CD4-positive, alpha-beta T cell (primary cell): ENCODE measurements at regions not wholly inside any gene's neighbourhood (a gene's known extent, or its start where the extent isn't known, plus 50 kb on each side); places are given as distances from the start of the nearest gene placed in this dataset.

Experiments used
- ATAC-seq: fragments of 200-7000 bp; cut with Tn5 transposase; one replicate; pipeline ENCODE4 v1.10.0; 2022; ENCODE audit warnings: mild to moderate bottlenecking; ENCODE audit not compliant: poor library complexity
- CTCF ChIA-PET: fragments of 350-600 bp; sonication (Branson Sonifier 250); formaldehyde crosslinking; loops from one replicate; lab custom pipeline; 2021; ENCODE audit warnings: antibody characterized with exemption, inconsistent platforms; lab: Charles Lee
- POLR2A ChIA-PET: fragments of 350-600 bp; sonication (Branson Sonifier 250); formaldehyde crosslinking; loops from one replicate; lab custom pipeline; 2021; ENCODE audit warnings: antibody characterized with exemption, inconsistent platforms; lab: Charles Lee
- DNase-seq, 14 experiments: peaks; one replicate each; pipeline ENCODE4 v3.0.0-alpha.2; 2013 to 2020; ENCODE audit warnings: mixed read lengths in 2 of 14
- H3K27ac ChIP-seq, 2 donors: one replicate each; pipeline versions ENCODE4 v1.5.1 to v1.7.0; 2013; ENCODE audit warnings: low read length in 2 of 2, low read depth in 1 of 2, mild to moderate bottlenecking in 1 of 2
- H3K27me3 ChIP-seq, 2 experiments: 1 replicate in 1 of 2; 2 replicates in 1 of 2; pipeline versions ENCODE4 v1.6.1 to v1.7.0; 2013; ENCODE audit warnings: low read length in 2 of 2, control low read depth in 1 of 2, mild to moderate bottlenecking in 1 of 2, moderate library complexity in 1 of 2; ENCODE audit not compliant: insufficient read depth in 2 of 2, control insufficient read depth in 1 of 2
- H3K36me3 ChIP-seq: one replicate; pipeline ENCODE4 v1.6.1; 2013; ENCODE audit warnings: low read length, control low read depth; ENCODE audit not compliant: insufficient read depth
- H3K4me1 ChIP-seq: one replicate; pipeline ENCODE4 v1.6.1; 2013; ENCODE audit warnings: low read length, control low read depth; ENCODE audit not compliant: insufficient read depth
- H3K4me3 ChIP-seq: one replicate; pipeline ENCODE4 v1.5.1; 2013; ENCODE audit warnings: mild to moderate bottlenecking, low read length, moderate library complexity
- H3K9me3 ChIP-seq, 2 experiments: 1 replicate in 1 of 2; 2 replicates in 1 of 2; pipeline versions ENCODE4 v1.6.1 to v1.7.0; 2013; ENCODE audit warnings: low read length in 2 of 2, mild to moderate bottlenecking in 2 of 2, control low read depth in 1 of 2, moderate library complexity in 1 of 2; ENCODE audit not compliant: control insufficient read depth in 1 of 2, insufficient read depth in 1 of 2
- H3K27ac Mint-ChIP-seq: one replicate; pipeline ENCODE4 v1.8.0; 2020; ENCODE audit warnings: mixed read lengths
- H3K27me3 Mint-ChIP-seq: one replicate; pipeline ENCODE4 v1.8.0; 2021; ENCODE audit warnings: mixed read lengths
- H3K36me3 Mint-ChIP-seq: one replicate; pipeline ENCODE4 v1.8.0; 2021; ENCODE audit warnings: low read depth, mixed read lengths
- H3K4me1 Mint-ChIP-seq: one replicate; pipeline ENCODE4 v1.8.0; 2021; ENCODE audit warnings: low read depth, mixed read lengths
- H3K4me3 Mint-ChIP-seq: one replicate; pipeline ENCODE4 v1.8.0; 2020; ENCODE audit warnings: mild to moderate bottlenecking, mixed read lengths
- H3K9me3 Mint-ChIP-seq: one replicate; pipeline ENCODE4 v1.8.0; 2020; ENCODE audit warnings: mixed read lengths
- intact Hi-C, 2 experiments: fragments of 100-400 bp; cut with DNase I in 1 of 2; cut with micrococcal nuclease in 1 of 2; formaldehyde crosslinking; loops; one replicate each; pipeline versions ENCODE4 v1.15.1 to v1.9.0; 2023 to 2025; cut with DNase I, micrococcal nuclease
- TF ChIP-seq, protein P1 (sequence below): fragments of 200-600 bp; IDR thresholded peaks from one replicate; pipeline ENCODE4 v1.8.0; 2022; ENCODE audit warnings: antibody characterized with exemption, mild to moderate bottlenecking

DNA sequence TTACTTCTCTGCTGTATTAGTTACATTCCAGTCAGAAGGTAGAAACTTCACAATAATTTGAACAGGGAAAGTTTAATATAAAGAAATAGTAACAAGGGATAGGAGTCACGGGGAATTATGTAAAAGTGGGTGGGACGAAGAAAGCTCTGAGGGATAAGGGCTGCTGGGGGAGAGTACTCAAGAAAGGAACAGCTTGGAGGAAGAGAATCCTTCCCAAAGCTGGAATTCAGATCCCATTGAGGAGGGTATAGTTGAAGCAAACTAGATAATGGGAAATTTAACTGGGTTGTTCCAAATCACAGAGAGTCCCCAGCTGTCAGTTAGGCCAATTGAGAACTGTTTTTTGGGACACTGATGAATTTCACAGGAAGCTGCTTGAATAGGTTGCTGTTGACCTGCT, 53.2 kb upstream of the MACC1 start:
- H3K4me1 ChIP-seq = no peaks in the 10 kb centered on the region
- Mint-ChIP-seq H3K9me3 (no peaks in the 10 kb centered on the region), H3K4me1 (no peaks in the 10 kb centered on the region), H3K36me3 (no peaks in the 10 kb centered on the region), H3K27ac (no peak overlapping the region), H3K27me3 (no peaks in the 10 kb centered on the region), H3K4me3 (no peak overlapping the region)
- no peaks in the 10 kb centered on the region for H3K36me3 ChIP-seq
- ChIA-PET CTCF (no interaction called here), POLR2A (no interaction called here)
- TF ChIP-seq, protein P1, sequence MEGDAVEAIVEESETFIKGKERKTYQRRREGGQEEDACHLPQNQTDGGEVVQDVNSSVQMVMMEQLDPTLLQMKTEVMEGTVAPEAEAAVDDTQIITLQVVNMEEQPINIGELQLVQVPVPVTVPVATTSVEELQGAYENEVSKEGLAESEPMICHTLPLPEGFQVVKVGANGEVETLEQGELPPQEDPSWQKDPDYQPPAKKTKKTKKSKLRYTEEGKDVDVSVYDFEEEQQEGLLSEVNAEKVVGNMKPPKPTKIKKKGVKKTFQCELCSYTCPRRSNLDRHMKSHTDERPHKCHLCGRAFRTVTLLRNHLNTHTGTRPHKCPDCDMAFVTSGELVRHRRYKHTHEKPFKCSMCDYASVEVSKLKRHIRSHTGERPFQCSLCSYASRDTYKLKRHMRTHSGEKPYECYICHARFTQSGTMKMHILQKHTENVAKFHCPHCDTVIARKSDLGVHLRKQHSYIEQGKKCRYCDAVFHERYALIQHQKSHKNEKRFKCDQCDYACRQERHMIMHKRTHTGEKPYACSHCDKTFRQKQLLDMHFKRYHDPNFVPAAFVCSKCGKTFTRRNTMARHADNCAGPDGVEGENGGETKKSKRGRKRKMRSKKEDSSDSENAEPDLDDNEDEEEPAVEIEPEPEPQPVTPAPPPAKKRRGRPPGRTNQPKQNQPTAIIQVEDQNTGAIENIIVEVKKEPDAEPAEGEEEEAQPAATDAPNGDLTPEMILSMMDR = no peak
- H3K9me3 ChIP-seq = no peaks in the 10 kb centered on the region
- ATAC-seq (no peak), DNase-seq (no peak)
- H3K4me3 ChIP-seq = no peak overlapping the region
- H3K27me3 ChIP-seq = no peaks in the 10 kb centered on the region
- no peak overlapping the region for H3K27ac ChIP-seq
- intact Hi-C loops = no loop called here

DNA sequence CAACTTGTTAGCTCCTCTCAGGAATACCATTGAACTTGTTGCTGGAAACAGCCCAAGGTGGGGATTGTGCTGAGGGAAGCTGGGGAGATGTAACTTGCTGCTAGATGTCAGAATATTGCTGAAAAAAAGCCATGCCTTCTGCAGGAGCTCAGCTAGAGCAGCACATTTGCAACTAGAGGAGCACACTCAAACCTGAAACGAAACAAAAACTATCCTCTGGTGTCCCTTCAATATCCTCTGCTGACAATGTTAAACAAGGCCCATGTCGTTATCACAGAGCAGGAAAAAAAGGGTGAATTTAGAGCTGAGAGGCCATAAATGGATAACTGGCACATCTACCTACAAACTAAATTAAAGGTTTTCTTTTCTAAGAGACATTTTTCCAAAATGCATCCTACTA, 53.7 kb upstream of the MACC1 start:
- CTCF ChIA-PET = no interaction called here
- DNase-seq = no peak
- H3K27ac Mint-ChIP-seq = no peak overlapping the region

DNA sequence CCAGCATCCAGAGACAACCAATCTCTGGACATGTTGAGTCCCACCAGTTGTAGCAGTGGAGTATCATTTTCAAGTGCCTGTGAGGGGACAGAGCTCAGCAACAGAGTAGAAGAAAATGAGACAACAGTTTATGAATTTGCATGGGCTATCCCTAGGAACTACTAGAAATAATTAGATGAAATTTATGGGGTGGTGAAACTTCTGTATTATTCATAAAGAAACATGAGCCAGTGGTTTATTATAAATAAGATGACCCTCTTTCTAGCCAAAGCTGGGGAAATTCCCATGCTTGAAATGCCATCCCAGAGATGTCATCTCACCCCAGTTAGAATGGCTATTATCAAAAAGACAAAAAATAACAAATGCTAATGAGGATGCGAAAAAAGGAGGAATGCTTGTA, 55.1 kb upstream of the ITGB8 start:
- ChIA-PET CTCF (no interaction called here), POLR2A (interaction anchor here (0.6 kb wide), 1 partner anchor 14 kb away, joined by 3 read pairs; no protein-coding TSS in a partner anchor)
- Mint-ChIP-seq H3K36me3 (no peaks in the 10 kb centered on the region), H3K9me3 (no peaks in the 10 kb centered on the region), H3K27ac (no peak overlapping the region), H3K27me3 (no peaks in the 10 kb centered on the region), H3K4me1 (no peaks in the 10 kb centered on the region), H3K4me3 (no peak overlapping the region)
- TF ChIP-seq, protein P1 = no peak
- DNase-seq = no peak
- Histone ChIP-seq H3K27me3 (no peaks in the 10 kb centered on the region), H3K9me3 (no peaks in the 10 kb centered on the region), H3K36me3 (no peaks in the 10 kb centered on the region), H3K4me1 (no peaks in the 10 kb centered on the region), H3K27ac (no peak overlapping the region), H3K4me3 (no peak overlapping the region)
- no peak for ATAC-seq
- intact Hi-C loops = no loop called here

More for the DNA sequence above, 53.7 kb upstream of the MACC1 start:
- Histone ChIP-seq H3K36me3 (no peaks in the 10 kb centered on the region), H3K4me1 (no peaks in the 10 kb centered on the region), H3K9me3 (no peaks in the 10 kb centered on the region), H3K27me3 (no peaks in the 10 kb centered on the region), H3K4me3 (no peak overlapping the region), H3K27ac (no peak overlapping the region)
- POLR2A ChIA-PET = no interaction called here
- Mint-ChIP-seq H3K36me3 (no peaks in the 10 kb centered on the region), H3K9me3 (no peaks in the 10 kb centered on the region), H3K4me3 (no peak overlapping the region), H3K27me3 (no peaks in the 10 kb centered on the region), H3K4me1 (no peaks in the 10 kb centered on the region)
- intact Hi-C loops = no loop called here
- TF ChIP-seq, protein P1 = no peak
- no peak for ATAC-seq
